ENCODE measurements at regions not wholly inside any gene's neighbourhood (a gene's known extent, or its start where the extent isn't known, plus 50 kb on each side); places are given as distances from the start of the nearest gene placed in this dataset.

- H3K27me3 ChIP-seq (ENCODE audit: insufficient read depth, low read depth) = no peaks in the 10 kb centered on the region
- ChIA-PET POLR2A (ENCODE audit: unreplicated experiment) (no interaction called here), CTCF (interaction anchor here (0.6 kb wide), 1 partner anchor 9 kb away, joined by 3 read pairs; no protein-coding TSS in a partner anchor)
- H3K9me2 ChIP-seq (ENCODE audit: insufficient read depth) = no peaks in the 10 kb centered on the region
- H3K79me2 ChIP-seq (ENCODE audit: low read depth) = no peaks in the 10 kb centered on the region
- no peak for TF ChIP-seq CTCF (conservative IDR thresholded peaks at IDR 0.05)
- no peak for TF ChIP-seq EZH2 (IDR thresholded peaks at IDR 0.05; ENCODE audit: low read depth)
- no peaks in the 10 kb centered on the region for H3K4me1 ChIP-seq (replicated peaks; ENCODE audit: insufficient read depth)
- DNase-seq = no peak
- H3F3A ChIP-seq (ENCODE audit: insufficient read depth, low read depth) = no peaks in the 10 kb centered on the region
- H3K4me3 ChIP-seq = no peak overlapping the region
- no peak overlapping the region for H3K4me2 ChIP-seq
- peaks cover 17% of the 10 kb centered on the region for H3K36me3 ChIP-seq (ENCODE audit: low read depth)
- H3K9me3 ChIP-seq (ENCODE audit: insufficient read depth, low read depth) = peaks cover 15% of the 10 kb centered on the region; the same call in 1 of the 2 replicates
- H3K27ac ChIP-seq = no peak overlapping the region
- H2AFZ ChIP-seq = no peak overlapping the region
- no TSS peak for BruUV-seq (replicated peaks)
- intact Hi-C loops (cut with micrococcal nuclease; ENCODE audit: unreplicated experiment) = no loop called here
- no peaks in the 10 kb centered on the region for H4K20me1 ChIP-seq (ENCODE audit: insufficient read depth)
Observed at GRCh38 chr14:23707415-23707814, 71.3 kb downstream of the DHRS2 start.

- H3K9me2 ChIP-seq (ENCODE audit: insufficient read depth) = no peaks in the 10 kb centered on the region
- H3F3A ChIP-seq (ENCODE audit: insufficient read depth, low read depth) = no peaks in the 10 kb centered on the region
- TF ChIP-seq EZH2 (IDR thresholded peaks at IDR 0.05; ENCODE audit: low read depth) (no peak), CTCF (conservative IDR thresholded peaks at IDR 0.05) (no peak)
- no peak overlapping the region for H3K4me2 ChIP-seq
- H3K4me3 ChIP-seq = no peak overlapping the region
- BruUV-seq (replicated peaks) = no TSS peak
- H3K27me3 ChIP-seq (ENCODE audit: insufficient read depth, low read depth) = no peaks in the 10 kb centered on the region
- H2AFZ ChIP-seq = no peak overlapping the region
- no peak overlapping the region for H3K27ac ChIP-seq
- no peaks in the 10 kb centered on the region for H4K20me1 ChIP-seq (ENCODE audit: insufficient read depth)
- no peak for DNase-seq
- ChIA-PET POLR2A (ENCODE audit: unreplicated experiment) (no interaction called here), CTCF (no interaction called here)
- no peaks in the 10 kb centered on the region for H3K79me2 ChIP-seq (ENCODE audit: low read depth)
- peaks cover 8% of the 10 kb centered on the region for H3K36me3 ChIP-seq (ENCODE audit: low read depth)
- intact Hi-C loops (cut with micrococcal nuclease; ENCODE audit: unreplicated experiment) = no loop called here
- H3K4me1 ChIP-seq (replicated peaks; ENCODE audit: insufficient read depth) = no peaks in the 10 kb centered on the region
- peaks cover 9% of the 10 kb centered on the region; the same call in 1 of the 2 replicates for H3K9me3 ChIP-seq (ENCODE audit: insufficient read depth, low read depth)
Observed at GRCh38 chr14:23708343-23708742, 72.2 kb downstream of the DHRS2 start.

- no TSS peak for BruUV-seq (replicated peaks)
- ChIA-PET CTCF (no interaction called here), POLR2A (ENCODE audit: unreplicated experiment) (no interaction called here)
- Histone ChIP-seq H3K9me3 (ENCODE audit: insufficient read depth, low read depth) (no peaks in the 10 kb centered on the region; the same call in 1 of the 2 replicates), H3F3A (ENCODE audit: insufficient read depth, low read depth) (no peaks in the 10 kb centered on the region), H3K79me2 (ENCODE audit: low read depth) (no peaks in the 10 kb centered on the region), H3K36me3 (ENCODE audit: low read depth) (peaks cover 6% of the 10 kb centered on the region; the same call in 1 of the 2 replicates), H2AFZ (no peak overlapping the region), H3K27me3 (ENCODE audit: insufficient read depth, low read depth) (no peaks in the 10 kb centered on the region), H4K20me1 (ENCODE audit: insufficient read depth) (no peaks in the 10 kb centered on the region), H3K4me1 (replicated peaks; ENCODE audit: insufficient read depth) (no peaks in the 10 kb centered on the region), H3K27ac (no peak overlapping the region), H3K9me2 (ENCODE audit: insufficient read depth) (no peaks in the 10 kb centered on the region), H3K4me3 (no peak overlapping the region), H3K4me2 (no peak overlapping the region)
- no peak for DNase-seq
- TF ChIP-seq CTCF (conservative IDR thresholded peaks at IDR 0.05) (no peak), EZH2 (IDR thresholded peaks at IDR 0.05; ENCODE audit: low read depth) (no peak)
- intact Hi-C loops (cut with micrococcal nuclease; ENCODE audit: unreplicated experiment) = no loop called here
Observed at GRCh38 chr14:23709923-23710322, 73.8 kb downstream of the DHRS2 start.

All from PC-9 (cell line).